Endothelial cell (in vitro differentiated cells): ENCODE measurements at regions not wholly inside any gene's neighbourhood (a gene's known extent, or its start where the extent isn't known, plus 50 kb on each side); places are given as distances from the start of the nearest gene placed in this dataset.

Experiments
- DNase-seq: peaks from one replicate; pipeline ENCODE4 v3.0.0; 2021; ENCODE audit warnings: low spot score
- H3K27ac Mint-ChIP-seq: one replicate; pipeline ENCODE4 v1.8.0; 2021; ENCODE audit warnings: mixed read lengths, inconsistent platforms; ENCODE audit not compliant: unreplicated experiment
- H3K27me3 Mint-ChIP-seq: one replicate; pipeline ENCODE4 v1.8.0; 2021; ENCODE audit warnings: mild to moderate bottlenecking, moderate library complexity, mixed read lengths, inconsistent platforms; ENCODE audit not compliant: unreplicated experiment
- H3K36me3 Mint-ChIP-seq: one replicate; pipeline ENCODE4 v1.8.0; 2021; ENCODE audit warnings: mild to moderate bottlenecking, low read depth, mixed read lengths, inconsistent platforms; ENCODE audit not compliant: unreplicated experiment
- H3K4me1 Mint-ChIP-seq: one replicate; pipeline ENCODE4 v1.8.0; 2021; ENCODE audit warnings: mild to moderate bottlenecking, mixed read lengths, inconsistent platforms; ENCODE audit not compliant: unreplicated experiment
- H3K4me3 Mint-ChIP-seq: one replicate; pipeline ENCODE4 v1.8.0; 2021; ENCODE audit warnings: mild to moderate bottlenecking, mixed read lengths, inconsistent platforms; ENCODE audit not compliant: unreplicated experiment
- H3K9me3 Mint-ChIP-seq: one replicate; pipeline ENCODE4 v1.8.0; 2021; ENCODE audit warnings: mixed read lengths, inconsistent platforms; ENCODE audit not compliant: unreplicated experiment
- TF ChIP-seq, protein P1 (sequence below): fragments of 200-600 bp; sonication (generic); IDR thresholded peaks from one replicate; pipeline ENCODE4 v1.5.0; 2021; ENCODE audit warnings: antibody characterized with exemption; ENCODE audit not compliant: unreplicated experiment

DNA sequence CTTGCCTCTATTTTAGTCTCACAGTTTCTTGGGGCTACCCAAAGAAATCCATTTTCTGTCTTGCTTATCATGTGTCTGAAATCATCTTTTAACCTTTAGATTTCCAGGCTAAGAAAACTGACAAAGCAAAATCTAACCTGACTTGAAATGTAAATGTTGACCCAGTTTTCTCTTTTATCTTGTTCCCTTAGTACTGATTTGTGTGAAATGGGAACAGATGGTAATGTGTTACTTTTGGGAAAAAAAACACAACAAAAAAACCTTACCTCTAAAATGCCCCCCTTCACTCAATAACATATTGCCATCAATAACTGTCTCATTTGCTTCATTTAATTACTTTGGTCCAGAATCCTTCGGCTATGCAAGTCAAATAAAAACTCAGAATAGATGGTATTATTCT lies 383.2 kb upstream of the DCN start:
- peaks cover 1% of the 10 kb centered on the region for H3K27me3 Mint-ChIP-seq
- no peak for DNase-seq
- no peak overlapping the region for H3K4me3 Mint-ChIP-seq
- H3K27ac Mint-ChIP-seq, result no peak overlapping the region
- H3K9me3 Mint-ChIP-seq, result no peaks in the 10 kb centered on the region
- H3K4me1 Mint-ChIP-seq, result no peaks in the 10 kb centered on the region
- TF ChIP-seq, protein P1, sequence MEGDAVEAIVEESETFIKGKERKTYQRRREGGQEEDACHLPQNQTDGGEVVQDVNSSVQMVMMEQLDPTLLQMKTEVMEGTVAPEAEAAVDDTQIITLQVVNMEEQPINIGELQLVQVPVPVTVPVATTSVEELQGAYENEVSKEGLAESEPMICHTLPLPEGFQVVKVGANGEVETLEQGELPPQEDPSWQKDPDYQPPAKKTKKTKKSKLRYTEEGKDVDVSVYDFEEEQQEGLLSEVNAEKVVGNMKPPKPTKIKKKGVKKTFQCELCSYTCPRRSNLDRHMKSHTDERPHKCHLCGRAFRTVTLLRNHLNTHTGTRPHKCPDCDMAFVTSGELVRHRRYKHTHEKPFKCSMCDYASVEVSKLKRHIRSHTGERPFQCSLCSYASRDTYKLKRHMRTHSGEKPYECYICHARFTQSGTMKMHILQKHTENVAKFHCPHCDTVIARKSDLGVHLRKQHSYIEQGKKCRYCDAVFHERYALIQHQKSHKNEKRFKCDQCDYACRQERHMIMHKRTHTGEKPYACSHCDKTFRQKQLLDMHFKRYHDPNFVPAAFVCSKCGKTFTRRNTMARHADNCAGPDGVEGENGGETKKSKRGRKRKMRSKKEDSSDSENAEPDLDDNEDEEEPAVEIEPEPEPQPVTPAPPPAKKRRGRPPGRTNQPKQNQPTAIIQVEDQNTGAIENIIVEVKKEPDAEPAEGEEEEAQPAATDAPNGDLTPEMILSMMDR, result no peak
- no peaks in the 10 kb centered on the region for H3K36me3 Mint-ChIP-seq

DNA sequence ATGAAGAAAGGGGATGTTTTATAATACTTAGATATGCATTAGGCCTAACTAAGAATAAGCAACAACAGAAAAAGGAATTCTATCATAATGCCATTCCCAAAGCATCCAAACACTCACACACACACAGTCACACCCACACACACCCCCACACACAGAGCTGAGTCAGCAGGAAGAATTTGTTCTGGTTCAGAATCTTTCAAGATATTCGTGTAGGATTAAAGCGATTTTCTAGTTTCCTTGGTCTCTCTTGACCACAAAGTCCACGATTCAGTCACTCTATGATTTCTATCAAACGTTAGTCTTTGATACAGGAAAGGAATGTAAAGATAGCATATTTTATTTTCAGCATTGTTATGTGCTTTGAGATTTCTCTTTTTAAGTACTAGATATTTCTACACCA lies 382.6 kb upstream of the DCN start:
- Mint-ChIP-seq H3K9me3 (no peaks in the 10 kb centered on the region), H3K4me1 (no peaks in the 10 kb centered on the region), H3K36me3 (no peaks in the 10 kb centered on the region), H3K27me3 (peaks cover 1% of the 10 kb centered on the region), H3K4me3 (no peak overlapping the region), H3K27ac (no peak overlapping the region)
- no peak for DNase-seq
- TF ChIP-seq, protein P1, result no peak

DNA sequence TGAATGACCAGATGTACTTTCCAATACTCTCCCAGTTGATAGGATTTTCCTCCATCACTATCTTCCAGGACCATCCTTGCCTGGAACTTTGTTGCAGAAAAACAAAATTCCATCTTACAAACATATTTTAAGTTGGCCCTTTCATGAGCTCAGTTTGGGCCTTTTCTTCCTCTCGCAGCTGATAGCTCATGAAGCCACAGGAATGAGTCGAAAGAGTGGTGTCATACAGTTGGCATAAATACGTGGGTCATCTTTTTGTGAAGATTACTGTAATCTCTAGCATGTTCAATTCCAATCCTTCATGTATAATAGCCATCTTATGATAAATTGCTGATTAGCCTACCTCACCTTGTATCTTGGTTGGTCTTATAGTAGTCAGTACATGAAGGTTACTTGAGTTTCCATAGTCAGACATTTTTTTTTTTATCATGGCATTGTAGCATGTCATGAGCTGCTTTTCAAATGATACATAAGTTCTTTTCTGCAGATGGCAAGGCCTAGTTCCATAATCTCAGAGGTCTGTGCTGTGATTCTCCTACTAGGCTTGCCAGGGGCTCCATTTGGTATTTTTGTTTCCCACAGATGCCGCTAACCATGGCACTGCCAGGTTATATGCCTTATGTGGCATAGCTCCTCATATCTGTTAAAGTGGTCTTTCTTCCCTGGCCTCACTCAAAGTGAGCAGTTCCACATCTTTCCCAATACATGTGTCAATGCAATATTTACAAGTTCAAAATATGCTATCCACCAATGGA lies 380.6 kb upstream of the DCN start:
- Mint-ChIP-seq H3K4me3 (no peak overlapping the region), H3K36me3 (no peaks in the 10 kb centered on the region), H3K27ac (no peak overlapping the region), H3K27me3 (peaks cover 1% of the 10 kb centered on the region), H3K4me1 (no peaks in the 10 kb centered on the region), H3K9me3 (no peaks in the 10 kb centered on the region)
- TF ChIP-seq, protein P1, result no peak
- DNase-seq, result no peak

DNA sequence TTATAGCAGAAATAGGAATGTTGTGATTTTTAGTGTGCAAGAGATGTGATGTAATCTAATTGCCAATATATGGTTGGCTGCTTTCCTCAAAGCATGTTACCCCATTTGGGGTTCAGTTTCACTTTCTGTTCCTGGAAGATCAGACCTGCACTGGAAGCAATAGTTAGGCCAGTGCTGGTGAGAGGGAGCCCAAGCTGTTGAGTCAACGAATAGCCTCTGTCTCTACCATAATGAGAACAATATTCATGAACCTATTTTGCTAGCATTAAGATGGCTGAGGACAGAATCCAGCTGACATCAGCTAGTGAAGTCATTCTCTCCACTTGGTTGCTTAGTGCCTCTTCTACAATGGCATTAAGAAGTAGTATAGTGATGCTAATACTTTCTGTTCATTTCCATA lies 379.9 kb upstream of the DCN start:
- no peaks in the 10 kb centered on the region for H3K4me1 Mint-ChIP-seq
- no peak for DNase-seq
- no peaks in the 10 kb centered on the region for H3K36me3 Mint-ChIP-seq
- H3K9me3 Mint-ChIP-seq, result no peaks in the 10 kb centered on the region
- peaks cover 1% of the 10 kb centered on the region for H3K27me3 Mint-ChIP-seq
- no peak overlapping the region for H3K4me3 Mint-ChIP-seq
- no peak overlapping the region for H3K27ac Mint-ChIP-seq
- TF ChIP-seq, protein P1, result no peak

DNA sequence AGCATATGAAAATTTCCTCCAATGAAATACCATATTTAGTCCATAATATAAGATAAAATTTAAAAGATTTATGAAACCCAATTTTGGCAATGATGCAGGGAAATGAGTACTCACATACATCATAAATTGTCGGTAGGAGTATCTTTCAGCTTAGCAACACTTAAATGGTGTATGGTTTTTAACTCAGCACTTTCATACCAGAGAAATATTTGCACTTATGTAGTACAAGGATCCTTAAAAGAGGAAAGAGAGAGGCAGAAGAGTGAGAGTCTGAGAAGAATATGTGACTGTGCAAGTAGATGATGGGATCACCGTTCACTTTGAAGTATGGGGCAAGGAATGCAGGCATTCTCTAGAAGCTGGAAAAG lies 379.3 kb upstream of the DCN start:
- peaks cover 1% of the 10 kb centered on the region for H3K27me3 Mint-ChIP-seq
- H3K36me3 Mint-ChIP-seq, result no peaks in the 10 kb centered on the region
- H3K27ac Mint-ChIP-seq, result no peak overlapping the region
- no peaks in the 10 kb centered on the region for H3K9me3 Mint-ChIP-seq
- no peaks in the 10 kb centered on the region for H3K4me1 Mint-ChIP-seq
- TF ChIP-seq, protein P1, result no peak
- DNase-seq, result no peak
- no peak overlapping the region for H3K4me3 Mint-ChIP-seq
